ENCODE measurements at regions not wholly inside any gene's neighbourhood (a gene's known extent, or its start where the extent isn't known, plus 50 kb on each side); places are given as distances from the start of the nearest gene placed in this dataset.

DNA sequence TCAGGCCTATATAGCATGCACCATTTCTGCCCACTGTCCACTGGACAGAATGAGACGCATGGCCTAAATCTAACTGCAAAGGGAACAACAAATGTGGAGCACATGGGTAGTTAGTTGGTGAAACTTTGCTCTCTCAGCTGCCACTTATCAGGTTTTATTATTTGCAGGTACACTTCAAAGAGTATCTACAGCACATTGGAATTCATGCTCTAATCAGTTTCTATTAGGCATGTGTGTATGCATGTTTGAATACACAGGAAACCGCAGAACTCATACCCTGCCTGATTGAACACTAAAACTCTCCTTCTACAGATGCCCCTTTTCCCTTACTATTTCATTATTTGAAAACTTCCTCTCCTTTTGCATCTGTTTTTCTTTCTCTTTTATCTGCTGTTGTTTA is 97.4 kb upstream of the HSF2 start:
- DNase-seq = no peak

DNA sequence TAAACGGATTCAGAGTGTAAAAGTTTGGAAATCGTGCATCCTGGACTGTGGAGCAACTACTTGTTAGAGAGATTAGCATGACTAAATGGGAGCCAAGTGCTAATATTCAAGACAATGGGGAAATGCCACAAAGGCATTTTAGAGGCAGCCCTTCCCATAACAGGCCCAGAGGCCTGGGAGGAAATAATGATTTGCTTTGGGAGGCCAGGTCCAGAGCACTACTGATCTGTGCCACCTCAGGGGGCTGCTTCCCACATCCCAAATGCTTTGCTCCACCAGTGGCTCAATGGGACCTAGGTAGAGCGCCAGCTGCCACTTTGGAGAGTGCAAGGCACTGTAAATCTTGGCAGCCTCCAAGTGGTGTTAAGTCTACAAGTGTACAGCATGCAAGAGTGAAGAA is 91.9 kb upstream of the HSF2 start:
- DNase-seq = no peak

DNA sequence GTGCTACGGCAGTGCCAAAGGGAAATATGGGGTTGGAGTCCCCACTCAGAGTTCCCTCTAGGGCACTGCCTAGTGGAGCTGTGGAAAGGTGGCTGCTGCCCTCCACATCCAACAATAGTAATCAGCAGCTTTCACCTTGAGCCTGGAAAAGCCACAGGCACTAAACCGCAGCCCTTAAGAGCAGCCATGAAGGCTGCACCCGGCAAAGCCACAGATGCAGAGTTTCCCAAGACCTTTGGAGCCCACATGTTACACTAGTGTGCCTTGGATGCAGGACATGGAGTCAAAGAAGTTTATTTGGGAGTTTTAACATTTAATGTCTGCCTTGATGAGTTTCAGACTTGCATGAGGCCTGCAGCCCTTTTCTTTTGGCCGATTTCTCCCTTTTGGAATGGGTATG is 91.4 kb upstream of the HSF2 start:
- DNase-seq = no peak

- DNase-seq = no peak
Measured at GRCh38 chr6:122315842-122316241, 83.6 kb upstream of the HSF2 start.

DNA sequence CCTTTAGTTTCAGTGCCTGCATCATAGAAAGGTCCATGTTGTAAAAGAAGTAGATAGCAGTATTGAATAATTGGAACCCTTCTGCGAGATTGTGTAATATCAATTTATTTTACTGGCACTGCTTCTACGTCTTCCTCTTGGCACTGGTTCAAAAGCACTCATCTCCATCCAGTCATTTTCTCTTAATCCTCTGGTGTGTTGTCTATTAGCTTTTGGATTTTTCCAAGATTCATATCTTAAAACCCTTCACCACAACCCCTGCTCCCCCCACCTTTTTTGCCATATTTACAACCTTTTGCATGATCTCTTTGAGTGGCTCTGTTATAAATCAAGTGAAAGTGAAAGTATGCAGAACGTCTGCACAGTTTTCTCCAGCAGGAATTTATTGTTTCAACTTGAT is 76.6 kb upstream of the HSF2 start:
- peak; percentile 26 for DNase-seq

- DNase-seq = peak; percentile 1
Measured at GRCh38 chr6:122323361-122323760, 76.1 kb upstream of the HSF2 start.

GRCh38 chr6:122330315-122330714 is 69.1 kb upstream of the HSF2 start:
- no peak for DNase-seq

GRCh38 chr6:122337645-122338044 is 61.8 kb upstream of the HSF2 start:
- DNase-seq = no peak

DNA sequence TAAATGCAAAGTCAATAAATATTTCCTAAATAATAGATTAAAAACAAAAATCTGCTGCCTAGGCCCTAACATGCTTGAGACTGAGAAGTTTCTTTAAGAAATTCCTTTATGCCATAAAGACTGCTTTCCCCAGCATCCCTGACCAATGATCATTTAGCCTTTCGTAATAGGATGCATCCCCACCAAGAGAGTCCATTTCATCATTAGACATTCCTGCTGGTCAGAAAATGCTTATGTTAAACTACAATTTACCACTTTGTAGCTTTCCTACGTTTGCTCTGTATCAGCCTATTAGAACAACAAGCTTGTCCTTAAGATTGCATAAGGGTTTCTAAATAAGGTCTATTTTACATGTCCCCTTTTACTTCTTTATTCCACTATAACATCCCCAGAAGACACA is 59.8 kb upstream of the HSF2 start:
- DNase-seq = no peak

DNA sequence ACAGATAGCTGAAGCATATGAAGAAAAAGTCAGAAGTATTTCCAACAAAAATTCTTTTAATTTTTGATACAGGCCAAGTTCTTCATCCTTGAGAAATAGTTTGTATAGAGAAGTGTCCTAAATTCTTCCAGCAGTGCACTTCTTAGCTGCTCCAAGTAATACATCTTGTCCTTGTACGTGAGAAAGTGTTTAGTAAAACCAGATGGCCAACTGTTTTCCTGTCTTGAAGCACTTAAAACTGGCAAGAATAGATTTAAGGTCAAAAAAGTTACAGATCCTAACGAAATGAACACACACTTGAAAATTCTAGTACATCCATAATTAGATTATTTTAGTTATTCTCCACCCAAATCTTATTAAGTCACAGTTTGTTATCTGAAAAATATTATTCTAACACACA is 52.2 kb upstream of the HSF2 start:
- DNase-seq = no peak

- DNase-seq = no peak
Measured at GRCh38 chr6:122347751-122348150, 51.7 kb upstream of the HSF2 start.

All from fibroblast of skin of back (primary cell).